ENCODE measurements at regions not wholly inside any gene's neighbourhood (a gene's known extent, or its start where the extent isn't known, plus 50 kb on each side); places are given as distances from the start of the nearest gene placed in this dataset.

DNA sequence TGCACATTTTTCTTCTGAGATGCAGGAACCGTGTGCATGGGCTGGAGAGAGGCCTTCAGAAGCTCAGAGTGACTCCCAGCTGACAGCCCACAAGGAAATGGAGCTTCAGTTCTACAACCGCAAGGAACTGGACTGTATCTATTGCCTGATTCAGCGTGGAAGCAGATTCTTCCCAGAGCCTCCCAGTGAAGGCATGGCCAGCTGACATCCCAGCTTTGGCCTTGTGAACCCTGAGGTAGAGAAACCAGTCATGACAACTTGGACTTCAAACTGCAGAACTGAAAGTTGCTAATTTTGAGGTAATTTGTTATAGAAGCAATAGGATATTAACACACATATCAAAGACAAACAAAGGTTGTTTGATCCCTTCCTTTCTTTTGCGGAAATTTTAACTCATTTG lies 94.3 kb upstream of the NOX3 start:
- TF ChIP-seq, protein P1, sequence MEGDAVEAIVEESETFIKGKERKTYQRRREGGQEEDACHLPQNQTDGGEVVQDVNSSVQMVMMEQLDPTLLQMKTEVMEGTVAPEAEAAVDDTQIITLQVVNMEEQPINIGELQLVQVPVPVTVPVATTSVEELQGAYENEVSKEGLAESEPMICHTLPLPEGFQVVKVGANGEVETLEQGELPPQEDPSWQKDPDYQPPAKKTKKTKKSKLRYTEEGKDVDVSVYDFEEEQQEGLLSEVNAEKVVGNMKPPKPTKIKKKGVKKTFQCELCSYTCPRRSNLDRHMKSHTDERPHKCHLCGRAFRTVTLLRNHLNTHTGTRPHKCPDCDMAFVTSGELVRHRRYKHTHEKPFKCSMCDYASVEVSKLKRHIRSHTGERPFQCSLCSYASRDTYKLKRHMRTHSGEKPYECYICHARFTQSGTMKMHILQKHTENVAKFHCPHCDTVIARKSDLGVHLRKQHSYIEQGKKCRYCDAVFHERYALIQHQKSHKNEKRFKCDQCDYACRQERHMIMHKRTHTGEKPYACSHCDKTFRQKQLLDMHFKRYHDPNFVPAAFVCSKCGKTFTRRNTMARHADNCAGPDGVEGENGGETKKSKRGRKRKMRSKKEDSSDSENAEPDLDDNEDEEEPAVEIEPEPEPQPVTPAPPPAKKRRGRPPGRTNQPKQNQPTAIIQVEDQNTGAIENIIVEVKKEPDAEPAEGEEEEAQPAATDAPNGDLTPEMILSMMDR (IDR thresholded peaks at IDR 0.05; ENCODE audit: insufficient read depth, low read depth, low read length, missing control alignments) = no peak
- no peak overlapping the region for H3K4me3 ChIP-seq (ENCODE audit: low read depth, low read length)
- DNase-seq (ENCODE audit: low read depth) = no peak

DNA sequence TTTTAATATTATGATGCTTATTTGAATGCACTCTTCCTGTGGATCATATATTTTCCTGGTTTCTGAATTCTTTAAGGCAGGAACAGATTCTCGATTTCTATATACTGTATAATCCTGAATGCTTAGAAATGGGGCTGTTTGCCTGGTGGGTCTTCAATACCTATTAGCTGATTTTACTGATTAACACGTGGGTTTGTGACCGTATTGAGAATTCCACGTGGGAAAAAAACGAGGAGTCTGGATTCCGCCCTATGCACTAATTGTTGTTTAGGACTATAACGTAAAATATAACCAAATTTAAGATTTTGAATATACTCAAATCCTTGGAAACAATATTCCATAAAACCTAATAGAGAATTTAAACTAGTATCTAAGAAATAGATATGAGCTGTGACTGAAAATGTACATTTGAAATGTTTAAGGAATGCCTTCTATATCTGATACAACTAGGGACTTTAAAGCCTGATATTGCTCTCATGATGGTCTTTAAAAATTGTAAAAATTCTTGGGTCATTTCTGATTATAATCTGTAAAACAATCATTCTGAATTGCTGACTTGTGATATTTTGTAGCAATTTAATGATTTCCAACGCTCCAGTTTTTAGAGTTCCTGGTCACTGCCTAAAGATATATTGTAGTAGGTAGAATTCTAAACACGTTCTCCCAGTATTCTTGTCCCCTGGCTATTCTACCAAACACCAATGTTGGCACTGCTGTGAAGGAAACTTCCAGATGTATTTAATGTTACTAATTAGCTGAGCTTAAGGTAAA lies 93.6 kb upstream of the NOX3 start:
- TF ChIP-seq, protein P1 (IDR thresholded peaks at IDR 0.05; ENCODE audit: insufficient read depth, low read depth, low read length, missing control alignments) = no peak
- DNase-seq (ENCODE audit: low read depth) = no peak
- no peak overlapping the region for H3K4me3 ChIP-seq (ENCODE audit: low read depth, low read length)

DNA sequence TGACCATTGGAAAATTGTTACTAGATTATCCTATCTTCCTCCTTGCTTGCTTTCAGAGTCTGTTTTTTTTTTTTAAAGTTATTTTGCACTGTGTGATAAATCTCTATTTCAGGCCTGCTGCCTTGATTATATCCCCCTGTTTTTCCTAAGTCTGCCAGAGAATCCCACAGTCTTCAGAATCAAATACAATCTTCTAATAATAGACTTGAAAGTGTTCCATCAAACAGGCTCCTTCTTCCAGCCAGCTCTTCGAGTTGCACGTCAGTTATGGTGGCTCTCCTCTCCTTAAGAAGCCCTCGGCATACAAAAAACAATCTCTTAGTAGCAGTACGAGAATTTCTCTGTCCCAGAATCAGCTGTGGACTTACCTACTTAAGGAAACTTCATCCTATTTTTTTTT lies 92.9 kb upstream of the NOX3 start:
- TF ChIP-seq, protein P1 (IDR thresholded peaks at IDR 0.05; ENCODE audit: insufficient read depth, low read depth, low read length, missing control alignments) = no peak
- DNase-seq (ENCODE audit: low read depth) = no peak
- no peak overlapping the region for H3K4me3 ChIP-seq (ENCODE audit: low read depth, low read length)

DNA sequence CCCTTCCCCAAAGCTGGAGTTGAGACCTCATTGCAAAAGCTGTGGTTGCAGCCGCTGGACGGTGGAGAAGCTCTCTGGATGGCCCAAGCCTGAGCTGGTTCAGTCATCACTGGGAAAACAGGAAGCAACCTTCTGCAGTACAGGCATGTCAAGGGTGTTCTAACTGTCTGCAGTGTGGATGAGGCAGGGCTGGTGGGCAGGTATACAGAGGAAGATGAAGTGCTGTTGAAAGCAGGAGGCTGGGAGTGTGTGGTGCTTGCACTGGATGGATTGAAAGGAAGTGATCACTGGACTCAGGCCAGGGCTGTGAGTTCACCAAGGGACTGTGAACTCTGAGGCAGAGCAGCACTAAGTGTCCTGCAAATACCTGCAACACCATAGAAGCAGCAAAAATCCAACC lies 89.0 kb upstream of the NOX3 start:
- no peak overlapping the region for H3K4me3 ChIP-seq (ENCODE audit: low read depth, low read length)
- DNase-seq (ENCODE audit: low read depth) = no peak
- TF ChIP-seq, protein P1 (IDR thresholded peaks at IDR 0.05; ENCODE audit: insufficient read depth, low read depth, low read length, missing control alignments) = no peak

DNA sequence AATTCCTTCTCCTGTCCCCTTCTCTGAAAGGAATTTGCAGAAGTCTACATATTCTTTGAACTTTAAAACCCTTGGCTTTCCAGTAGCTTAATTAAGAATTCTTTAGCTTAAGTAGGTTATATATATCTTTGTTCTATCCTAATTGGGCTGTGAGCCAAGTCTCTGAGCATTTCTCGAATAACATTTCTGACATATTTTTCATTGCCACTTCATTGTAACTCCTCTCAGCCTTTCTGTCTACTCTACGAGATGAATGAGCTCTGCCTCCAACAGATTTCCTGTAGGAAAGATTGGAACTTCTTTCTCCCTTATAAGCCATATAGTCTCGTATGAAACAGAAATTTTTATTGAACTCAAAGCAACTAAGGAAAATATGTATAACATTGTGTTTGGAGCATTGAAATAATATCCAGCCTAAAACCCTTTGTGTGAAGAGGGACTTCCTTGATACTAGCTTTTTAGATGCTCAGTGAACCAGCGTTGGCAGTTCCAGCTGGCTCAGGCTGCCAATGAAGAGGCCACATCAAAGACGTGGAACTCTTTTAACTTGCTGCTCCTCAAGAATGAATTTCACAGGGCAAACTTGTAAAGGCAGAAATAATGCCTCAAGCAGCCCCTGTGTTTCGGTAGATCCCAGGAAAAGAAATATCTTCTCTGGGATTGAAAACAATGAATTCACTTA lies 87.7 kb upstream of the NOX3 start:
- TF ChIP-seq, protein P1 (IDR thresholded peaks at IDR 0.05; ENCODE audit: insufficient read depth, low read depth, low read length, missing control alignments) = no peak

DNA sequence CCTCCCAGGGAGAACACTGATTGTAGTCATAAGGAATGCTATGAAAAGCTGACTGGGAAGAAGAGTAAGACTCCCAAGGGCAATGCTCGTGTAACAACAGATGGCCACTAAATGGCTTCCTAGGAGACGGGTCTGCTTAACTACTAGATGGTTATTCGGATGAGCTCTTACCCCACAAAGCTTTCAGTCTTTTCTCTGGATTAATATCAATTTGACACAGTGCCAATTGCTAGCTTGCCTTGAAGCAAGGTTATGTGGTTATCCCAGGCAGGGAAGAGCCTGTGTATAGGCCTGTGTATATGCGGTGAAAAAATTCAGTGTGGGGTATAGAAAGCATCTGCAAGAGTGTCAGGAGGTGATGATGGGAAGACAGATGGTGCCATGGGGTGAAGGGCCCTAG lies 86.4 kb upstream of the NOX3 start:
- no peak overlapping the region for H3K4me3 ChIP-seq (ENCODE audit: low read depth, low read length)
- TF ChIP-seq, protein P1 (IDR thresholded peaks at IDR 0.05; ENCODE audit: insufficient read depth, low read depth, low read length, missing control alignments) = no peak
- DNase-seq (ENCODE audit: low read depth) = no peak

More for the DNA sequence above, 87.7 kb upstream of the NOX3 start:
- no peak overlapping the region for H3K4me3 ChIP-seq (ENCODE audit: low read depth, low read length)
- DNase-seq (ENCODE audit: low read depth) = no peak
